ENCODE measurements at regions not wholly inside any gene's neighbourhood (a gene's known extent, or its start where the extent isn't known, plus 50 kb on each side); places are given as distances from the start of the nearest gene placed in this dataset.

GRCh38 chr1:96996001-96996400 lies 274.4 kb downstream of the PTBP2 start:
- H3K4me3 ChIP-seq (ENCODE audit: low read depth, low read length) = no peak overlapping the region
- no peaks in the 10 kb centered on the region for H3K36me3 ChIP-seq (ENCODE audit: control insufficient read depth, insufficient read depth, low read length)
- no peaks in the 10 kb centered on the region for H3K4me1 ChIP-seq (ENCODE audit: control insufficient read depth, insufficient read depth, low read length)
- no peak overlapping the region for H3K27ac ChIP-seq (ENCODE audit: low read depth, low read length)
- H3K27me3 ChIP-seq (ENCODE audit: control insufficient read depth, insufficient read depth, low read length) = no peaks in the 10 kb centered on the region
- no peak overlapping the region for H3K9ac ChIP-seq (ENCODE audit: low read length)
- no peaks in the 10 kb centered on the region for H3K9me3 ChIP-seq (ENCODE audit: control insufficient read depth, insufficient read depth, low read depth, low read length)

DNA sequence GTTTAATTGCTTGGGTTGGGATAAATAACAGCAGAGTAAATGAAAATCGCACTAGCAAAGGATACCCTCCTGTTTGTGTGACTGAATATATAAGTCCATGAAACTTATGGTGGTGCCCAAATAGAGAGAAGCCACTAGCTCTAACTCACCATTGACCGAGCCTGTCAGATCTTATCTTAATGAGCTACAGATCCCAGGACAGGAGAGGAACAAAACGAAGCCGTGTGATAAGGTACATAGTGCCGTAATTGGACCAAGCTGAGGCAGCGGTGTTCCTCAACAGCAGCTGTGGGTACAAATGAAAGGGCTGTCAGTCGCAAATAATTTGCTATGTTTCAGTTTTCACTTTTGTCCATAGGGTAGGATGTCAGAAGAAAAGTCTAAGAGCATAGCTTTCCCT lies 276.1 kb downstream of the PTBP2 start:
- Histone ChIP-seq H3K36me3 (ENCODE audit: control insufficient read depth, insufficient read depth, low read length) (no peaks in the 10 kb centered on the region), H3K9ac (ENCODE audit: low read length) (no peak overlapping the region), H3K4me1 (ENCODE audit: control insufficient read depth, insufficient read depth, low read length) (no peaks in the 10 kb centered on the region), H3K27me3 (ENCODE audit: control insufficient read depth, insufficient read depth, low read length) (no peaks in the 10 kb centered on the region), H3K4me3 (ENCODE audit: low read depth, low read length) (no peak overlapping the region), H3K9me3 (ENCODE audit: control insufficient read depth, insufficient read depth, low read depth, low read length) (no peaks in the 10 kb centered on the region), H3K27ac (ENCODE audit: low read depth, low read length) (no peak overlapping the region)

GRCh38 chr1:96998466-96998865 lies 276.9 kb downstream of the PTBP2 start:
- no peaks in the 10 kb centered on the region for H3K9me3 ChIP-seq (ENCODE audit: control insufficient read depth, insufficient read depth, low read depth, low read length)
- no peak overlapping the region for H3K27ac ChIP-seq (ENCODE audit: low read depth, low read length)
- H3K4me1 ChIP-seq (ENCODE audit: control insufficient read depth, insufficient read depth, low read length) = no peaks in the 10 kb centered on the region
- no peak overlapping the region for H3K9ac ChIP-seq (ENCODE audit: low read length)
- no peaks in the 10 kb centered on the region for H3K27me3 ChIP-seq (ENCODE audit: control insufficient read depth, insufficient read depth, low read length)
- H3K4me3 ChIP-seq (ENCODE audit: low read depth, low read length) = no peak overlapping the region
- H3K36me3 ChIP-seq (ENCODE audit: control insufficient read depth, insufficient read depth, low read length) = no peaks in the 10 kb centered on the region

- H3K27ac ChIP-seq (ENCODE audit: low read depth, low read length) = no peak overlapping the region
- H3K36me3 ChIP-seq (ENCODE audit: control insufficient read depth, insufficient read depth, low read length) = no peaks in the 10 kb centered on the region
- no peaks in the 10 kb centered on the region for H3K4me1 ChIP-seq (ENCODE audit: control insufficient read depth, insufficient read depth, low read length)
- H3K9me3 ChIP-seq (ENCODE audit: control insufficient read depth, insufficient read depth, low read depth, low read length) = no peaks in the 10 kb centered on the region
- no peaks in the 10 kb centered on the region for H3K27me3 ChIP-seq (ENCODE audit: control insufficient read depth, insufficient read depth, low read length)
- no peak overlapping the region for H3K4me3 ChIP-seq (ENCODE audit: low read depth, low read length)
- no peak overlapping the region for H3K9ac ChIP-seq (ENCODE audit: low read length)
These were observed 277.6 kb downstream of the PTBP2 start for GRCh38 chr1:96999191-96999590.

DNA sequence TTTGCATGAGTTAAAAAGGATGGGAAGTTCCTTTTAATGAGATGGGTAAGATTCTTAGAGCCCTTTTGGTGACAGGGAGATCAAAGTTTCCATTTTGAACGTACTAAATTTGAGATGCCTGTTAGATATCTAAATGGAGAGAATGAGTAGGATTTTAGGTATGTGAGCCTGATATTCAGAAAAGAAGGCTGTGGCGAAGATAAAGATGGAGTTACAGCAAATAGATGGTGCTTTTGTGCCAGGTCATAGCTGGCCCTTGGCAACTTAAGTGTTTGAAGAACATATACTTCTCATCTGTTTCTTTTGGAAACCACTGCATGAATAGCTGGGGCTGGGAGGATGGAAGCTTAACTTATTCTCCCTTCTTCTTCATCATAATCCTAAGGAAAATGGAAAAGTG lies 282.5 kb downstream of the PTBP2 start:
- no peaks in the 10 kb centered on the region for H3K36me3 ChIP-seq (ENCODE audit: control insufficient read depth, insufficient read depth, low read length)
- no peaks in the 10 kb centered on the region for H3K27me3 ChIP-seq (ENCODE audit: control insufficient read depth, insufficient read depth, low read length)
- no peak overlapping the region for H3K9ac ChIP-seq (ENCODE audit: low read length)
- H3K4me3 ChIP-seq (ENCODE audit: low read depth, low read length) = no peak overlapping the region
- H3K9me3 ChIP-seq (ENCODE audit: control insufficient read depth, insufficient read depth, low read depth, low read length) = no peaks in the 10 kb centered on the region
- H3K27ac ChIP-seq (ENCODE audit: low read depth, low read length) = no peak overlapping the region
- H3K4me1 ChIP-seq (ENCODE audit: control insufficient read depth, insufficient read depth, low read length) = no peaks in the 10 kb centered on the region

- Histone ChIP-seq H3K9me3 (ENCODE audit: control insufficient read depth, insufficient read depth, low read depth, low read length) (no peaks in the 10 kb centered on the region), H3K4me3 (ENCODE audit: low read depth, low read length) (no peak overlapping the region), H3K4me1 (ENCODE audit: control insufficient read depth, insufficient read depth, low read length) (no peaks in the 10 kb centered on the region), H3K9ac (ENCODE audit: low read length) (no peak overlapping the region), H3K27ac (ENCODE audit: low read depth, low read length) (no peak overlapping the region), H3K27me3 (ENCODE audit: control insufficient read depth, insufficient read depth, low read length) (no peaks in the 10 kb centered on the region), H3K36me3 (ENCODE audit: control insufficient read depth, insufficient read depth, low read length) (no peaks in the 10 kb centered on the region)
These were observed 283.2 kb downstream of the PTBP2 start for GRCh38 chr1:97004743-97005142.

DNA sequence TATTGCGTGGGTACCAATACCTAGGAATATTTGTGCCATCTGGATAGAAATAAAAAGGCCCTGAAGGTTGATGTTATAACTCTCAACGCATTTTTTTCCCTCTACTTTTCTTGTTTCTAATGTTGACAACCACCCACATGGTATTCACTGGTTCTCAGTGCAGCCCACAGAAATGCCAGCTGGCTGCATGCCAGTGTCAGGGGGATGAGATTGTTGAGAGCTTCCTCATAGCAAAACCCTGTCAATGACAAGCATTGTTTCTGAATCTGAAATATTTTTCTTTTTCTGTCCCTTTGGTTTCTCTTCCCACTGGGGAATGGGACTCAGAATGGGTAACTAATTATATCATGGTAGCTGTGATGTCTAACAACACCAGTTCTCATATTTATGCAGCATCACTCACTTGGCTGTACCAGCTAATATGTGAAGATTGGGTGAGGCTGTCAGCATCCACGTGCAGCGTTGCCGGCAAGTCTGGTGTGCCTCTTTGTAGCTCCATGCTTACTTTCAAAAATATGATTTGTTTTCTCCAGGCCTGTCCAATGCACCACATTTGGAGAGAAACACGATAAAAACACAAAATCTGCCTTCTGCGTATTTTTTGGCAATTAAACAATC lies 284.6 kb downstream of the PTBP2 start:
- H3K4me1 ChIP-seq (ENCODE audit: control insufficient read depth, insufficient read depth, low read length) = no peaks in the 10 kb centered on the region
- no peaks in the 10 kb centered on the region for H3K27me3 ChIP-seq (ENCODE audit: control insufficient read depth, insufficient read depth, low read length)
- no peaks in the 10 kb centered on the region for H3K9me3 ChIP-seq (ENCODE audit: control insufficient read depth, insufficient read depth, low read depth, low read length)
- no peak overlapping the region for H3K4me3 ChIP-seq (ENCODE audit: low read depth, low read length)
- no peaks in the 10 kb centered on the region for H3K36me3 ChIP-seq (ENCODE audit: control insufficient read depth, insufficient read depth, low read length)
- H3K9ac ChIP-seq (ENCODE audit: low read length) = no peak overlapping the region
- no peak overlapping the region for H3K27ac ChIP-seq (ENCODE audit: low read depth, low read length)

DNA sequence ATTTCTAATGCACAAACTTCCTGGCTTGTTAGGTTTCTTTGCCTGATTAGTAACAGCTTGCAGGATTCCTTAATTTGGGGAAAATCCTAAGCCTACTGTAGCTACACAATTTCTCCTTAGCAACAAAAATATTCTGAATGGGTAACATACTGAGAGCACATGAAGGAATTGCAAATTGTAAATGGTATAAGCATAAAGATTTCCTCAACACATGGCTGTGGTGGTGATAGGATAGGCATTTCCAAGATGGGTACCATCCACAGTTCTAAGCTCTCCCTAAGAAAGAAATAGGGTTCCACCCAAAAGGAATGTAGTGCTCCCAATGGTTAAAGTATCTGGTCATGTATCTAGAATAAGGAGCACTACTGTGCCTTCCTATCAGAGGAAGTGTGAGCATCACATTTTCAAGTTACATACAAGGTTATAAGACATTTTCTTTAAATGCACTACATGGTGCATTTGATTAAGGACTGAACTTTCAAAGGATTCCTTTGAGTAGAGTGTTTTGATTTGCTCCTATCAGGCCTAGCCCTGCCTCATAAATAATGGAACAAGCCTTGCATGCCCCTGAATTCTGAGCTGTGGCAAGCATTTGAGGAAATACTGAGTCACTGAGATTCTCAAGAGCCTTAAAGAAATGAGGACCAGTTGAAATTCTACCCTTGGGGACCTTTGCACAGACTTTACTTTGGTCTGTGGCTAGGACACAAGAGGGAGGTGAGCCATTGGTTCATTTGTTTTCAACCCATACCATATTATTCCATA lies 286.4 kb downstream of the PTBP2 start:
- Histone ChIP-seq H3K9ac (ENCODE audit: low read length) (no peak overlapping the region), H3K27me3 (ENCODE audit: control insufficient read depth, insufficient read depth, low read length) (no peaks in the 10 kb centered on the region), H3K4me1 (ENCODE audit: control insufficient read depth, insufficient read depth, low read length) (no peaks in the 10 kb centered on the region), H3K36me3 (ENCODE audit: control insufficient read depth, insufficient read depth, low read length) (no peaks in the 10 kb centered on the region), H3K4me3 (ENCODE audit: low read depth, low read length) (no peak overlapping the region), H3K9me3 (ENCODE audit: control insufficient read depth, insufficient read depth, low read depth, low read length) (no peaks in the 10 kb centered on the region), H3K27ac (ENCODE audit: low read depth, low read length) (no peak overlapping the region)

DNA sequence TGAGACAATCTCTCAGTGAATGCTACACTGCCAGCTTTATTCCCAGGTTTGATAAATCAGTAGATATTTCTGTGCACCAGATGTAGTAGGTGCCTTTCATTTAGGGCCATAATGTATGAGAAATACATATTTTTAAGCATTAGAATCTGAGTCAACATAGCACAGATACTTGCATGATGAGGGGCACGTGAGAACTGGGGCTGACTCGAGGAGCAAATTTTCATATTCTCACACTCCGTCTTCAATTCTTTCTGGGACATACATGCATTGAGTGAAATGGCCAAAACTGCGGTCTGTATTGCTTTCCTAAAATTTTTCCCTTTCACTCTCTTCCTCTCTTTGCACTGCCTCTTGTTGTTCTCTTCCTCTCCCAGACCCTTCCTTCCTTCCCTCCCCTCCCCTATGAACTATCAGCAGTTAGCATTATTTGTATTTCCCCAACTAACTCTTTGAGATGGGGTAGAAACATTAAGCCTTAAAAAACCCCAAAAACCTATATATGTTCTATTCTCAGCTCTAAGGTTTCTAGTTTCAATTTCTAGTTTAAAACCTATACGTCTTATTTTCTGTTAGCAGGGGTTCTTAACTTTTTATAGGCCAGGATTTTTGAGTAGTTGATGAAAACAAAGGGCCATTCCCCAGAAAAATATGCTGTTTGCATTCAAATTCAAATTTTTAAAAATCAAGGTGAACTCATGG lies 289.1 kb downstream of the PTBP2 start:
- Histone ChIP-seq H3K27me3 (ENCODE audit: control insufficient read depth, insufficient read depth, low read length) (no peaks in the 10 kb centered on the region), H3K9me3 (ENCODE audit: control insufficient read depth, insufficient read depth, low read depth, low read length) (no peaks in the 10 kb centered on the region), H3K4me3 (ENCODE audit: low read depth, low read length) (no peak overlapping the region), H3K36me3 (ENCODE audit: control insufficient read depth, insufficient read depth, low read length) (no peaks in the 10 kb centered on the region), H3K27ac (ENCODE audit: low read depth, low read length) (no peak overlapping the region), H3K4me1 (ENCODE audit: control insufficient read depth, insufficient read depth, low read length) (no peaks in the 10 kb centered on the region), H3K9ac (ENCODE audit: low read length) (no peak overlapping the region)

DNA sequence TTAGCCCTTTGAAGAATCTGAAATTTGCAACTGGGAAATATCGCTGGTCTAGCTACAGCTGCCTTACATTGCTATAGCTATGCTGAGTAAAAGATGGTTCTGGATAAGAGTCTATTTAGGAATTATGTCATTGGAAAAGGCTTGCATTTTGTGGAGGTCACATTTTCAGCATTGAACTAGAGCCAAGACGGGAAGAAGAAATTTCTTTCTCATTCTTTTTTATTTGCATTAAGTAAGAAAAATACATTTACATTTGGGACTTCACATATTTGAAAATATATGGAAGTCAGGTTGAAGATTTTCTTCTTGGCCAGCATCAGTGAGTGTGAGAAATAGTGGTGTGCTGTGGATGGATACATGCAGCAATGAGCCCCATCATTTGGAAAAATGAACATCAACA lies 291.6 kb downstream of the PTBP2 start:
- no peak overlapping the region for H3K4me3 ChIP-seq (ENCODE audit: low read depth, low read length)

DNA sequence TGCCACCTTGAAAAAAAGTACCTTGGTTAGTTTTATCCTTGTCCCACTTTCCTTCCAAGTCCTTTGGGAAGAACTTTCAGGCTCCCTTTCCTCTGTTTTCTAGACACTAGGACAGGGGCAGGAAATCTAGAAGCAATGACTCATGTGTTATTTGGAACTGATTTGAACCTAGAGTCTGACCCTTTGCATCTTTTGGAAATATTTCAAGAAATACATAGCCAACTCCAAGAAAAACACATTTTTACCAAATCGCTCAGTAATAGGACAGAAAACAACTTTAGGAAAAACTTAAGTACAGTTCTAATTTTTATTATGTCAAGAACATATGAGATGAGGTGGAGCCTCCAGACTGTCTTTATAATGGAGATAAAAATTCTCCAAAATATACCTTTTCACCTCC lies 292.4 kb downstream of the PTBP2 start:
- Histone ChIP-seq H3K27me3 (ENCODE audit: control insufficient read depth, insufficient read depth, low read length) (no peaks in the 10 kb centered on the region), H3K9me3 (ENCODE audit: control insufficient read depth, insufficient read depth, low read depth, low read length) (no peaks in the 10 kb centered on the region), H3K4me1 (ENCODE audit: control insufficient read depth, insufficient read depth, low read length) (peaks cover 7% of the 10 kb centered on the region), H3K4me3 (ENCODE audit: low read depth, low read length) (no peak overlapping the region), H3K27ac (ENCODE audit: low read depth, low read length) (no peak overlapping the region), H3K9ac (ENCODE audit: low read length) (no peak overlapping the region), H3K36me3 (ENCODE audit: control insufficient read depth, insufficient read depth, low read length) (no peaks in the 10 kb centered on the region)

More for the DNA sequence above, 291.6 kb downstream of the PTBP2 start:
- no peaks in the 10 kb centered on the region for H3K36me3 ChIP-seq (ENCODE audit: control insufficient read depth, insufficient read depth, low read length)
- no peak overlapping the region for H3K27ac ChIP-seq (ENCODE audit: low read depth, low read length)
- no peaks in the 10 kb centered on the region for H3K27me3 ChIP-seq (ENCODE audit: control insufficient read depth, insufficient read depth, low read length)
- H3K9me3 ChIP-seq (ENCODE audit: control insufficient read depth, insufficient read depth, low read depth, low read length) = no peaks in the 10 kb centered on the region
- H3K9ac ChIP-seq (ENCODE audit: low read length) = no peak overlapping the region
- peaks cover 6% of the 10 kb centered on the region for H3K4me1 ChIP-seq (ENCODE audit: control insufficient read depth, insufficient read depth, low read length)

Measured in HUES6 (cell line).